Stomach (tissue), 4 donors: ENCODE measurements at regions not wholly inside any gene's neighbourhood (a gene's known extent, or its start where the extent isn't known, plus 50 kb on each side); places are given as distances from the start of the nearest gene placed in this dataset.

Source experiments
- POLR2A ChIP-seq, 4 donors: fragments of 450-650 bp; IDR thresholded peaks; one replicate each; pipeline ENCODE4 v1.6.1; 2016; ENCODE audit warnings: antibody characterized with exemption in 4 of 4, control low read depth in 2 of 4, mild to moderate bottlenecking in 1 of 4, moderate library complexity in 1 of 4
- POLR2AphosphoS5 ChIP-seq, 3 donors: sonication (generic); formaldehyde crosslinking; IDR thresholded peaks; one replicate each; pipeline ENCODE4 v1.6.1; 2016; ENCODE audit warnings: antibody characterized with exemption in 3 of 3
- TF ChIP-seq, protein P1 (sequence below), 7 experiments: fragments of 450-650 bp in 4 of 7; fragments of 200-600 bp in 3 of 7; sonication (generic) in 3 of 7; IDR thresholded peaks; one replicate each; pipeline ENCODE4 v1.5.1; 2016 to 2019; ENCODE audit warnings: antibody characterized with exemption in 7 of 7, control low read depth in 2 of 7, mild to moderate bottlenecking in 1 of 7

DNA sequence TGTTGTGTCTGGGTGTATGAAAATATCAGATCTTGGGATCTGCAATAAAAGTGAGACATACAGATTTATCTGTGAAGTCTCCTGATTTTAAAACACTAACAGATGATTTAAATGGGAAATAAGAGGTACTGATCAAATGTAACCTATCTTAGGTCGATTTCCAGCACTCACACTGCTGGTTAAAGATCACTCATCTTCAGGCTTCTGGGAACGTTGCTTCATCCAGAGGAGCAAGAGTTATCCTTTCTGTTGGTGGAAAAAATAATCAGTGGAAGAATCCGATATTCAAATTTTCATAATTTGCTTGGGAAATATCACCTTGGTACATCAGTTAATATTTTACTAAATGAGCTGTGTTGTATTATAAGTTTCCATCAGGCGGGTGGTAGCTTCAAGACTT lies 876.8 kb upstream of the WWC1 start:
- TF ChIP-seq, protein P1, sequence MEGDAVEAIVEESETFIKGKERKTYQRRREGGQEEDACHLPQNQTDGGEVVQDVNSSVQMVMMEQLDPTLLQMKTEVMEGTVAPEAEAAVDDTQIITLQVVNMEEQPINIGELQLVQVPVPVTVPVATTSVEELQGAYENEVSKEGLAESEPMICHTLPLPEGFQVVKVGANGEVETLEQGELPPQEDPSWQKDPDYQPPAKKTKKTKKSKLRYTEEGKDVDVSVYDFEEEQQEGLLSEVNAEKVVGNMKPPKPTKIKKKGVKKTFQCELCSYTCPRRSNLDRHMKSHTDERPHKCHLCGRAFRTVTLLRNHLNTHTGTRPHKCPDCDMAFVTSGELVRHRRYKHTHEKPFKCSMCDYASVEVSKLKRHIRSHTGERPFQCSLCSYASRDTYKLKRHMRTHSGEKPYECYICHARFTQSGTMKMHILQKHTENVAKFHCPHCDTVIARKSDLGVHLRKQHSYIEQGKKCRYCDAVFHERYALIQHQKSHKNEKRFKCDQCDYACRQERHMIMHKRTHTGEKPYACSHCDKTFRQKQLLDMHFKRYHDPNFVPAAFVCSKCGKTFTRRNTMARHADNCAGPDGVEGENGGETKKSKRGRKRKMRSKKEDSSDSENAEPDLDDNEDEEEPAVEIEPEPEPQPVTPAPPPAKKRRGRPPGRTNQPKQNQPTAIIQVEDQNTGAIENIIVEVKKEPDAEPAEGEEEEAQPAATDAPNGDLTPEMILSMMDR (IDR thresholded peaks at IDR 0.05), result no peak
- TF ChIP-seq POLR2A (IDR thresholded peaks at IDR 0.05), result no peak
- TF ChIP-seq POLR2AphosphoS5 (IDR thresholded peaks at IDR 0.05), result no peak
